Transverse colon (tissue), 4 donors: ENCODE measurements at regions not wholly inside any gene's neighbourhood (a gene's known extent, or its start where the extent isn't known, plus 50 kb on each side); places are given as distances from the start of the nearest gene placed in this dataset.

Source experiments
- DNase-seq: peaks from one replicate; pipeline ENCODE4 v3.0.0-alpha.2; 2019
- H3K27ac ChIP-seq, 4 donors: fragments of 200-600 bp; sonication (generic); 2 replicates each; pipeline ENCODE4 v1.5.1; 2016 to 2018; ENCODE audit warnings: inconsistent platforms in 4 of 4
- H3K27me3 ChIP-seq: fragments of 200-600 bp; sonication (generic); 2 replicates; pipeline ENCODE4 v1.5.1; 2017; ENCODE audit warnings: inconsistent platforms
- H3K36me3 ChIP-seq, 4 donors: fragments of 200-600 bp; sonication (generic); 2 replicates each; pipeline ENCODE4 v1.5.1; 2017 to 2019; ENCODE audit warnings: inconsistent platforms in 4 of 4
- H3K4me1 ChIP-seq, 4 donors: fragments of 200-600 bp; sonication (generic); 2 replicates each; pipeline ENCODE4 v1.5.1; 2017 to 2020; ENCODE audit warnings: inconsistent platforms in 4 of 4
- H3K4me3 ChIP-seq, 4 donors: fragments of 200-600 bp; sonication (generic); 1 replicate in 1 of 4; 2 replicates in 3 of 4; pipeline versions ENCODE4 v1.5.1 to v1.6.1; 2017 to 2019; ENCODE audit warnings: inconsistent platforms in 4 of 4
- H3K9me3 ChIP-seq, 2 donors: fragments of 200-600 bp; sonication (generic); 2 replicates each; pipeline ENCODE4 v1.5.1; 2017 to 2019; ENCODE audit warnings: inconsistent platforms in 2 of 2
- EP300 ChIP-seq: sonication (generic); formaldehyde crosslinking; IDR thresholded peaks from one replicate; pipeline ENCODE4 v1.6.1; 2017; ENCODE audit warnings: antibody characterized with exemption, low read depth
- POLR2A ChIP-seq: fragments of 450-650 bp; IDR thresholded peaks from one replicate; pipeline ENCODE4 v1.6.1; 2016; ENCODE audit warnings: antibody characterized with exemption, mild to moderate bottlenecking, moderate library complexity
- POLR2AphosphoS5 ChIP-seq, 3 donors: sonication (generic); formaldehyde crosslinking; IDR thresholded peaks; one replicate each; pipeline ENCODE4 v1.6.1; 2016; ENCODE audit warnings: antibody characterized with exemption in 3 of 3
- WGBS, 2 donors: methylation state at CpG; one replicate each; pipeline ENCODE4 v1.1.5; 2018; ENCODE audit warnings: low coverage in 1 of 2; 5-methylcytosine and 5-hydroxymethylcytosine counted together
- in situ Hi-C, 4 donors: fragments of 200-750 bp; cut with MboI; loops; one replicate each; pipeline versions ENCODE4 v1.15.0 to v1.15.1; 2017; ENCODE audit warnings: low sequenced_read_pairs in 3 of 4, low pct_ligation_motif_present in 1 of 4, low pct_unique_long_range_greater_than_20kb in 1 of 4
- intact Hi-C: fragments of 100-400 bp; cut with DNase I; formaldehyde crosslinking; loops from one replicate; pipeline ENCODE4 v1.15.1; 2023; ENCODE audit warnings: low total_unique reads
- TF ChIP-seq, protein P1 (sequence below), 5 experiments: fragments of 200-600 bp in 3 of 5; fragments of 450-650 bp in 2 of 5; sonication (generic) in 3 of 5; IDR thresholded peaks; 1 replicate in 2 of 5; 2 replicates in 3 of 5; pipeline ENCODE4 v1.5.1; 2016 to 2017; ENCODE audit warnings: antibody characterized with exemption in 5 of 5, inconsistent platforms in 3 of 5, mild to moderate bottlenecking in 2 of 5, moderate library complexity in 1 of 5

DNA sequence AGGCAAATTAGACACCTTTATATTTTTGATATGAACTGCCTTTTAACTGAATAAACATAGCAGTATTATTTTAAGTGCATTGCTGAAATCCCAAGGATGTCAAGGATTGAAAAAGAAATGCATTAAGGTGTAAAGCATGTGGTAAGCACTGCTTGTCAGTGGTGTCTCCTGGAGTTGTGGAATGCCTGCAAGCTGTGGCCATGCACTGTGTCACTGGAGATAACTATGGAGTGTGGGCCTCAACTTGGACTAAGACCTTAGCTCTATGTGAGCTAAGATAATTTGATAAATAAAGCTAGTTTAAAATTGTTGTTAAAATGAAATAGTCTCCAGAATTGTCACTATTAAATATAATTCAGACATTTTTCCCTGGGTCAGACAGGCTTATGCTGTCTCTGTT, 156.6 kb upstream of the OPRM1 start:
- Histone ChIP-seq H3K4me1 (no peaks in the 10 kb centered on the region), H3K27ac (no peak overlapping the region)

DNA sequence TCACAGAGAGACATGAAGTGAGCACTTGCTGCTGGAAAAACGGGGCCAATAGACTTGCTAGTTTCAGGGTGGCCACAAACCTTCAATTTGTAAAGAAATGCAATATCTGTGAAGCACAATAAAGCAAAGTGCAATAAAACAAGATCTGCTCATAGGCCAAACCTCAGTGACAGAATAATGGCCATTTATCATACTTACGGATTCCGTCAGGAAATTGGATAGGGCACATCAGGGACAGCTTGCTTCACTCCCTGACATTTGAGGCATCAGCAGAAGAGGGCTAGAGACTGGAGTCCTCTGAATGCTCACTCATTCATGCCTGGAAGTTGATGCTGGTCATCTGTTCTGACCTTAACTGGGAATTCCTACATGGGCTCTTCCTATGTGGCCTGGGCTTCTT, 165.5 kb upstream of the OPRM1 start:
- intact Hi-C loops, result no loop called here
- TF ChIP-seq POLR2AphosphoS5 (IDR thresholded peaks at IDR 0.05), result no peak
- TF ChIP-seq EP300, result no peak
- TF ChIP-seq, protein P1, sequence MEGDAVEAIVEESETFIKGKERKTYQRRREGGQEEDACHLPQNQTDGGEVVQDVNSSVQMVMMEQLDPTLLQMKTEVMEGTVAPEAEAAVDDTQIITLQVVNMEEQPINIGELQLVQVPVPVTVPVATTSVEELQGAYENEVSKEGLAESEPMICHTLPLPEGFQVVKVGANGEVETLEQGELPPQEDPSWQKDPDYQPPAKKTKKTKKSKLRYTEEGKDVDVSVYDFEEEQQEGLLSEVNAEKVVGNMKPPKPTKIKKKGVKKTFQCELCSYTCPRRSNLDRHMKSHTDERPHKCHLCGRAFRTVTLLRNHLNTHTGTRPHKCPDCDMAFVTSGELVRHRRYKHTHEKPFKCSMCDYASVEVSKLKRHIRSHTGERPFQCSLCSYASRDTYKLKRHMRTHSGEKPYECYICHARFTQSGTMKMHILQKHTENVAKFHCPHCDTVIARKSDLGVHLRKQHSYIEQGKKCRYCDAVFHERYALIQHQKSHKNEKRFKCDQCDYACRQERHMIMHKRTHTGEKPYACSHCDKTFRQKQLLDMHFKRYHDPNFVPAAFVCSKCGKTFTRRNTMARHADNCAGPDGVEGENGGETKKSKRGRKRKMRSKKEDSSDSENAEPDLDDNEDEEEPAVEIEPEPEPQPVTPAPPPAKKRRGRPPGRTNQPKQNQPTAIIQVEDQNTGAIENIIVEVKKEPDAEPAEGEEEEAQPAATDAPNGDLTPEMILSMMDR (IDR thresholded peaks at IDR 0.05), result no peak
- no peak for TF ChIP-seq POLR2A
- WGBS, 2 donors, result 71 to 83% methylated on average over 3 of the region's 3 CpGs

More for the DNA sequence above, 156.6 kb upstream of the OPRM1 start:
- no peaks in the 10 kb centered on the region for H3K27me3 ChIP-seq
- intact Hi-C loops (no loop called here), in situ Hi-C loops (no loop called here)
- no peaks in the 10 kb centered on the region for H3K36me3 ChIP-seq
- H3K4me3 ChIP-seq, result no peak overlapping the region
- H3K9me3 ChIP-seq, result peaks cover 0 to 4% of the 10 kb centered on the region in 2 donors
- no peak for DNase-seq
- no peak for TF ChIP-seq POLR2A
- TF ChIP-seq EP300, result no peak
- no peak for TF ChIP-seq POLR2AphosphoS5 (IDR thresholded peaks at IDR 0.05)
- TF ChIP-seq, protein P1 (IDR thresholded peaks at IDR 0.05), result no peak

DNA sequence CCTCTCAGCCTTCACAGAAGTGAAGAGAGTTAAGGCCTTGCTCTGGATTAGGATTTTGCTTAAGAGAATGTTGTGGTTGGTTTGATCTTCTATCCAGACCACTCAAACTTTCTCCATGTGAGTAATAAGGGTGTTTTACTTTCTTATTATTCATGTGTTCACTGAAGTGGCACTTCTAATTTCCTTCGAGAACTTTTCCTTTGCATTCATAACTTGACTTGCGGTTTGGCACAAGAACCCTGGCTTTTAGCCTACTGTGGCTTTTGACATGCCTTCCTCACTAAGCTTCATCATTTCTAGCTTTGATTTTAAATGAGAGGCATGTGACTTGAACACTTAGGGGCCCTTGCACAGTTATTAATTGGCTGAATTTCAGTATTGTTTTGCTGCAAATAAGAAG, 166.1 kb upstream of the OPRM1 start:
- WGBS, 2 donors, result 73 to 94% methylated on average over 2 of the region's 2 CpGs
- no peaks in the 10 kb centered on the region for H3K36me3 ChIP-seq
- H3K27me3 ChIP-seq, result no peaks in the 10 kb centered on the region
- H3K9me3 ChIP-seq, result no peaks in the 10 kb centered on the region
- no peak overlapping the region for H3K27ac ChIP-seq
- H3K4me3 ChIP-seq, result no peak overlapping the region
- no peak for DNase-seq
- no peaks in the 10 kb centered on the region for H3K4me1 ChIP-seq
- intact Hi-C loops (no loop called here), in situ Hi-C loops (no loop called here)
- TF ChIP-seq EP300, result no peak

More for the DNA sequence above, 165.5 kb upstream of the OPRM1 start:
- in situ Hi-C loops, result no loop called here
- no peak for DNase-seq
- no peaks in the 10 kb centered on the region for H3K9me3 ChIP-seq
- no peaks in the 10 kb centered on the region for H3K27me3 ChIP-seq
- no peaks in the 10 kb centered on the region for H3K36me3 ChIP-seq
- H3K4me3 ChIP-seq, result no peak overlapping the region
- H3K4me1 ChIP-seq, result no peaks in the 10 kb centered on the region
- H3K27ac ChIP-seq, result no peak overlapping the region

DNA sequence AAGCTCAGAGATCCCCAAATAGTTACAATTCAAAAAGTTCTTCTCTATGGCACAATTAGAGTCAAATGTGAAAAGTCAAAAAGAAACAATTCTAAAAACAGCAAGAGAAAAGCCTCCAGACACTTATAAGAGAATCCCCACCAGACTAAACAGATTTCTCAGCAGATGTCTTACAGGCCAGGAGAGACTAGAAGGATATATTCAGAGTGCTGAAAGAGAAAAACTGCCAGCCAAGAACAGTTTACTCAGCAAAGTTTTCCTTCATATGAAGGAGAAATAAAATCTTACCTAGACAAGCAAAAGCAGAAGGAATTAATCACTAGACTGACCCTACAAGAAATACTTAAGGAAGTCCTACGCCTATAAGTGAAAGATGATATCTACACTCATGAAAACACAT, 176.1 kb upstream of the OPRM1 start:
- TF ChIP-seq, protein P1 (IDR thresholded peaks at IDR 0.05), result no peak
- TF ChIP-seq EP300 (no peak), POLR2AphosphoS5 (IDR thresholded peaks at IDR 0.05) (no peak), POLR2A (no peak)
- no peaks in the 10 kb centered on the region for H3K27me3 ChIP-seq
- H3K9me3 ChIP-seq, result no peaks in the 10 kb centered on the region
- no peak overlapping the region for H3K27ac ChIP-seq
- WGBS, 2 donors, result 50 to 78% methylated on average over 1 of the region's 1 CpG
- H3K4me3 ChIP-seq, result no peak overlapping the region
- no peaks in the 10 kb centered on the region for H3K36me3 ChIP-seq
- DNase-seq, result no peak
- H3K4me1 ChIP-seq, result no peaks in the 10 kb centered on the region
- intact Hi-C loops, result loop anchor here (1.0 kb wide), 1 partner anchor 15 kb away; no protein-coding TSS in a partner anchor
- in situ Hi-C loops, result no loop called here

DNA sequence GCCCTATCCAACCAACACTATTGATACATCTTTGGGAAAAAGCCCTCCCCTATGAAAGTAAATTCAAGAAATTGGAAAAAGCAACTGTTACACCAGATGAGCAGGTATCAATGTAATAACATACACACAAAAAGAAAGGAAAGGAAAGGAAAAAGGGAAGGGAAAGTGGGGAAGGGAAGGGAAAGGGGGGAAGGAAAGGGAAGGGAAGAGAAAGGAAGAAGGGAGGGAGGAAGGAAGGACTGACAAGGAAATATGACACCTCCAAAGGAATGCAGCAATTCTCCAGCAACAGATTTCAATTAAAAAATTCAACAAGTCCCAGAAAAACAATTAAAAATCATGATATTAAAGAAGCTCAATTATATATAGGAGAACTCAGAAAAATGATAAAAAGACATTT, 176.9 kb upstream of the OPRM1 start:
- H3K36me3 ChIP-seq, result no peaks in the 10 kb centered on the region
- no peaks in the 10 kb centered on the region for H3K9me3 ChIP-seq
- no peak for TF ChIP-seq POLR2A
- TF ChIP-seq, protein P1 (IDR thresholded peaks at IDR 0.05), result no peak
- TF ChIP-seq EP300, result no peak
- TF ChIP-seq POLR2AphosphoS5 (IDR thresholded peaks at IDR 0.05), result no peak
- H3K27ac ChIP-seq, result no peak overlapping the region
- no peaks in the 10 kb centered on the region for H3K4me1 ChIP-seq
- no peaks in the 10 kb centered on the region for H3K27me3 ChIP-seq
- no peak overlapping the region for H3K4me3 ChIP-seq
- in situ Hi-C loops (no loop called here), intact Hi-C loops (no loop called here)
- no peak for DNase-seq
